COLO668 (cell line): ENCODE measurements at regions not wholly inside any gene's neighbourhood (a gene's known extent, or its start where the extent isn't known, plus 50 kb on each side); places are given as distances from the start of the nearest gene placed in this dataset.
"Not testable (repeated sequence)": the region's sequence is repeated elsewhere in the genome, so short reads cannot be mapped to it uniquely, and the experiment has no call there.

Experiments used
- DNase-seq: peaks from one replicate; lab custom pipeline; 2025; ENCODE audit not compliant: unreplicated experiment; lab: John Stamatoyannopoulos, UW

GRCh38 chr17:13157656-13158055, 139.8 kb upstream of the ELAC2 start:
- no peak for DNase-seq

- no peak for DNase-seq
Observed at GRCh38 chr17:13154930-13155329, 137.1 kb upstream of the ELAC2 start.

- no peak for DNase-seq
Observed at GRCh38 chr17:13154398-13154797, 136.6 kb upstream of the ELAC2 start.

- DNase-seq, result no peak
Observed at GRCh38 chr17:13153036-13153435, 135.2 kb upstream of the ELAC2 start.

- no peak for DNase-seq
Observed at GRCh38 chr17:13152501-13152900, 134.7 kb upstream of the ELAC2 start.

GRCh38 chr17:13150738-13151137, 132.9 kb upstream of the ELAC2 start:
- not testable (repeated sequence) for DNase-seq

GRCh38 chr17:13143001-13143400, 125.2 kb upstream of the ELAC2 start:
- DNase-seq, result no peak

- no peak for DNase-seq
Observed at GRCh38 chr17:13140750-13141149, 122.9 kb upstream of the ELAC2 start.

- no peak for DNase-seq
Observed at GRCh38 chr17:13135506-13135905, 117.7 kb upstream of the ELAC2 start.

GRCh38 chr17:13134076-13134475, 116.2 kb upstream of the ELAC2 start:
- DNase-seq, result no peak

GRCh38 chr17:13131225-13131624, 113.4 kb upstream of the ELAC2 start:
- DNase-seq, result no peak

GRCh38 chr17:13129356-13129755, 111.5 kb upstream of the ELAC2 start:
- no peak for DNase-seq

- DNase-seq, result no peak
Observed at GRCh38 chr17:13128676-13129075, 110.8 kb upstream of the ELAC2 start.

- no peak for DNase-seq
Observed at GRCh38 chr17:13127921-13128602, 110.2 kb upstream of the ELAC2 start.

GRCh38 chr17:13120864-13121263, 103.0 kb upstream of the ELAC2 start:
- DNase-seq, result no peak

GRCh38 chr17:13118311-13118710, 100.5 kb upstream of the ELAC2 start:
- DNase-seq, result no peak

GRCh38 chr17:13117616-13118015, 99.8 kb upstream of the ELAC2 start:
- DNase-seq, result no peak

- DNase-seq, result peak; percentile 24
Observed at GRCh38 chr17:13114601-13115031, 96.8 kb upstream of the ELAC2 start.

- DNase-seq, result no peak
Observed at GRCh38 chr17:13113821-13114525, 96.1 kb upstream of the ELAC2 start.

- no peak for DNase-seq
Observed at GRCh38 chr17:13107676-13108235, 89.9 kb upstream of the ELAC2 start.

GRCh38 chr17:13106171-13106570, 88.3 kb upstream of the ELAC2 start:
- peak; percentile 2 for DNase-seq

- DNase-seq, result no peak
Observed at GRCh38 chr17:13104576-13104975, 86.7 kb upstream of the ELAC2 start.
